HG03521 (cell line): ENCODE measurements at regions not wholly inside any gene's neighbourhood (a gene's known extent, or its start where the extent isn't known, plus 50 kb on each side); places are given as distances from the start of the nearest gene placed in this dataset.
"Not testable (repeated sequence)": the region's sequence is repeated elsewhere in the genome, so short reads cannot be mapped to it uniquely, and the experiment has no call there.

ENCODE experiments used
- ATAC-seq: cut with Tn5 transposase; IDR thresholded peaks from one replicate; pipeline ENCODE4 v1.9.1; 2021; ENCODE audit warnings: mild to moderate bottlenecking, moderate library complexity; ENCODE audit not compliant: unreplicated experiment

DNA sequence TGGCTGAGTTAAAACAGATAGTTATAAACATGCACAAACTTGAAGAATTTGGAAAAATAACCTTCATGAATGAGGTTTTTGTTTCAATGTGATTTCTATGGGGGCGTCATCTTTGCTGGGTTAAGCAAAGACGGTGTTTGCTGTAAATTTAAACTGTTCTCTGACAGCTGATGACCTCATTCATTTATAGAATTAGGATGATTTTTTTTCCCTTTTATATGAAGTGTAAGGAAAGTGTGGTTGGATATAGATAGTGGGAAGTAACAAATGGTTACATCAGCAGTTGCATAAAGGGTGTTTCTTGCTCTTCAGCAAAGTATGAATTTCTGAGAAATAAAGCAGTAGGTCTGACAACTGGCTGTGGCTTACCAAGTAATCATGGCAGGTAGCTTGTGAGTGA, 137.2 kb upstream of the CENPW start:
- no peak for ATAC-seq

DNA sequence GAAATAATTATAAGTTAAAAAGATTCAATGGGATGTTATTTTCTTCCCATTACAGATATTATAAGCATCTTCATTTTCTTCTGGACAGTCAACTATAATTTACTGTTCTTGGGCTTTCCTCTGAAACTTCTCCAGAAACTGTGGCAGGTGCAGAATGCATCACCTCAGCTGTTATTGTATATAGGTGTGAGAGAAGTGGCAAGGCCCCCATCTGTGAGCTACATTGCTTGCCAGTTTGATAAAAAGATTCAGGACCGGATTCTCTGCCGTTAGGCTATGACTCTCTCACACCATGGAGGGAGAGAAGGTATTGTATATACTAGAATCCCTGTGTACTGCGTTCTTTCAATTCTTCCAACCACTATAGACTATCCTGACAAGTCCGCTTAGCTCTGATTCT, 135.8 kb upstream of the CENPW start:
- no peak for ATAC-seq

DNA sequence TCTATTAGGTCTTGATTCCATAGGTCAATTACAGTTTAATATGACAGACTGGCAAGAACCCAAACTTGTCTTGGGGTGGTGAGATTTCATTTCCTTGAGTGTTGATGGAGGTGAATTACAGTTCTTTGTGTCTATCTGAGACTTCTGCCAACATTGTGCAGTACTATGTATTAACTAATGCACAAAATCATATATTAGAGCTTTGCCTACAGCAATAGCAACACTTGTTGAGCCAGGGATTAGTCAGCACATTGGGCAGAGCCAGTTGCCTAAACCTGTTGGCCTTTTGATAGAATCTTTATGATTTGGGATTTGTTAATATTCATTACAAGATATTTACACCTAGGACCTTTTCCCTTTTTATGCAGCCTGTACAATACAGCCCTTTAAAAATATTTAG, 135.3 kb upstream of the CENPW start:
- no peak for ATAC-seq

DNA sequence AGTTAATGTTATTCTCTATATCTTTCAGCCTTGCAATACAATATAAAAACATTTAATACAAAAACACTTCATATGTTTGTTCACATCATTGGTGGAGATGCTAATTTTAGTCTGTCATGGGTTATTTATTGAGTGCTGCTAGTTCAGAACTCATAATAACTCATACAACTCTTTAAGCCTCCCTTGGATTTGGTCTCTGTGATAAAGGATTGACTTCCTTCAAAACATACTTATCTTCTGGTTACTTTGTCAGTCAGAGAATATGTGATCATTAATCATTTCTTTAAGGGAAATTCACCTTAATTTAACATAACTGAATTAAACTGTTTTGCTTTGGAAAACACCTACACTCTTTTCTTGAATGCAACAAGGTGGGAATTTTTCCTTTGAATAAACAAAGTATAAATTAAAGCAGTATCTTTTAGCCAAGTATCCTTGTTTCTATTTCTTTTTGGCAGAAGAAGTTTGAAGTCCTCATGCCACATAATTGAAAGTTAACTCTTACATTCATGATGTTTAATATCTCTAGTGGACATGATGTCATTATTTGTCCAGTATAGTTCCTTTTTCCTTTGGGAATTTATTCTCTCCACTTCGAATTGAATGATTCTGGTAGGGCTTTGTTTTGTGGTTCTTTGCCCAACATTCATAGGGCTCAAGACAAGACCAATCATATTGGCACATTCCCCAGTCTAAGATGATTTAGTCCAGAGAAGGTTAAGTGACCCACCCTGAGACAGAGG, 133.2 kb upstream of the CENPW start:
- ATAC-seq = no peak

DNA sequence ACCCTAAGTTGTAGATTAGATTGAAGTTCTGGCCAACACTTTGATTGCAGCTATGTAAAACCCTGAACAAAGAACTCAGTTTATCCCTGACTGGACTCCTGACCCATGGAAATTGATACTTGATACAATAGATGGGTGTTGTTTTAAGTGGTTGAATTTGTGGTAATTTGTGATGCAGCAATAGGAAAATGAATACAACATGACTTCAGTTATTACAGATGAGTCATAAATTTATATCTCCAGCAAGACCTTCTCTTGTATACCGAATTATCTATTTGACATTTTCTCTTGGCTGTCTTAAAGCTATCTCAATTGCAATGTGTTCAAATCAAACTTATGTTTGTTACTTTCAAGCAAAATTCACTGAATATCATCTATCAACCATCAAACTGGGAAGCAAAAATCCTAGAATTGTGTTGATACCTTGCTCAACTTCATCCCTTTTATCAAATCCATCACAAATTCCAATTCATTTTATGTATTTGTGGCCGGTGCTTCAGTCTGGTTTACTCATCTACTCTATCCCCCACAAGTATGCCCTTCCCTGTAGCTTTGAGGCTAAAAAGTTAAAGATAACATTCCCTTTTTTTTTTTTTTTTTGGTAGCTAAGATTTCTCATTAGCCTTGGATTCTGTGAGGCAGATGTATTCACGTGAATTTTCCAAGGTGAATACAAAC, 129.4 kb upstream of the CENPW start:
- no peak for ATAC-seq

DNA sequence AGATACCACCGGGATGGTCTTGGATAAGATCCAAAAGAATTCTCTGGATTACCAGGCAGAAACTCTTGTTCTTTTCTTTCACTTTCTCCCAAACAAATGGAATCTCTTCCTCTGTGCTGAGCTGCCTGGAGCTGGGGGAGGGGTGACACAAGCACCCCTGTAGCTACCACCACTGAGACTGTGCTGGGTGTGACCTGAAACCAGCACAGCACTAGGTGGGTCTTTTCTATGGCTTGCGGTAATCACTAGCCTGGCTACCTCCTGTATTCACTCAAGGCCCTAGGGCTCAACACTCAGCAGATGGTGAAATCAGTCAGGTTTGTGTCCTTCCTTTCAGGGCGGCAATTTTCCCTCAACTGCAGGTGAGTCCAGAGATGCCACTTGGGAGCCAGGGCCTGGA, 122.4 kb upstream of the CENPW start:
- ATAC-seq = no peak

DNA sequence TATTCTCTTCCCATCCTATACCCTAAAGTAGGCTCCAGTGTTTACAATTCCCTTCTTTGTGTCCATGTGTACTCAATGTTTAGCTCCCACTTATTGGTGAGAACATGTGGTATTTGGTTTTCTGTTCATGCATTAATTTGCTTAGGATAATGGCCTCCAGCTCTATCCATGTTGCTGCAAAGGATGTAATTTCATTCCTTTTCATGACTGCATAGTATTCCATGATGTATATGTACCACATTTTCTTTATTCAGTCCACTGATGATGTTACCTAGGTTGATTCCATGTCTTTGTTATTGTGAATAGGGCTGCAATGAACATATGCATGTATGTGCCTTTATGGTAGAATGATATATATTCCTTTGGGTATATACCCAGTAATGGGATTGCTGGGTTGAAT, 119.0 kb upstream of the CENPW start:
- not testable (repeated sequence) for ATAC-seq

DNA sequence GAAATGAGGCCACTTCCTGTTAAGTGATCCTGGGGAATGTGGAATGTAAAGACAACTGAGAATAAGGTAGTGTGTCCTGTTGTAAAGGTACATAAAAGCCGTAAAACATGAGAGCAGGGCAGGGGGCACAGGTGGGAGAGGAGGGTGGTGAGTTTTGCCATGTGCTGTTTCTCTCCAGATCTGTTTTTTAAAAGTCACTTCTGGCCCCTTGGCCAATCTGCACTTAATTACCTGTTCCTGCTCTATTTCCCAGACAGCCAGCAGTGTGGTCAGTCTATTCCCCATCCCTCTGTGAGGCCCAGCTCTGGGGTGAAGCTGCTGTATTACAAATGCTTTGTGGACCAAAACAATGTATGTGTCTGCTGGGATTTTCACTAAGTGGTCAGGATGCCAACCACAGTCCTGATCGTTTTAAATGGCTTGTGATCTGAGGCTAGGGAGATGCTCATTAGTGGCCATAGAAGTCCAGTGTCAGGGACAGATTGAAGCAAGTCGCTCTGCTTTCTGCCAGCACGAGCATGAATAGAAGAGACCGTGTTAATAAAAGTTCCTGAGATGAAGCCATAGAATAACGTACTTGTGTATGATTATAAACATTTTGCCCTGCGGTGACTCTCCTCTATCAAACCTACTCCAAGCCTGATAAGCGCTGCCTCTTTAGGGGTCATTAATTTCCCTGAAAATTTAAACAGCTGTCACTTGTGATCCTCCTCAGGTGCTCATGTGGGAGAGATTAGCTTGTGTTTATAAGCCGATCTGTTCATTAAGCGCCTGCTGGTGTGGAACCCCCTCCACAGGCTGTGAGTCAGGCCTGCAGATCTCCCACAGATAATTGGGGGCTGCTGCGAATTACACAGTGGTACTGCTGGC, 111.8 kb upstream of the CENPW start:
- ATAC-seq = no peak

DNA sequence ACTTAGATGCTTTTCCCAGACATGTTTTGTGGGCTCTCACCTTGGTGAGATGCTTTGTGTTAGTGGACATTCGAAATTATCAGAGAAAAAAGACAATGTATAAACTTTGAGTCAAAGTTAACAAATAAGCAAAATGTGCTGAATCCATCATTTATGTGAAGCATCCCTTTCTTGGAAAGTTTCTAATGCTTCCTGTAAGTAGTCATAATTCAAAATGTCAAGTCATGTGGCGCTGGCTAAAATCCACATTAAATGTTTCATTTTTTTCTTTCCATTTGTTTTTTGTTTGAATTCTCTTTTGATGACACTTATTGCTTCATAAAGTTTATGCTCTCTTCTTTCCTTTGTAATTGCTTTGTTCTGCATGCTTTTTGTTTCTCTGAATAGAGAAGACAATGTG, 107.2 kb upstream of the CENPW start:
- no peak for ATAC-seq

DNA sequence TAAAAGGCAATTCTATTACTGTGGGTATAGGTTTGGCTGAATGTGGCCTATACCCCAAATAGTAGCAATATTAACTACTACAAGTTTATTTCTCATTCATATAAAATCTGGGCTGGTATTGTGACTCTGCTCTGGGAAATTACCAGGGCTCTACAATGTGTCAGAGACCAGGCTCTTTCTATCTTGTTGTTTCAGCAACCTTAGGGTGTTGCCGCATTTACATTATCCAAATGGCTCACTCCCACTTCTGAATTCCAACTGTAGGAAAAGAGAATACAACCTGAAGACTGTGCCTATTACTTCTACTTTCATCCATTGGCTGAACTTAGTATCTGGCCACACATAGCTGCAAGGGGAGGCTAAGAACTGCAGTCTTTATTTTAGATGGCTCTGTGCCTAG, 106.7 kb upstream of the CENPW start:
- no peak for ATAC-seq

DNA sequence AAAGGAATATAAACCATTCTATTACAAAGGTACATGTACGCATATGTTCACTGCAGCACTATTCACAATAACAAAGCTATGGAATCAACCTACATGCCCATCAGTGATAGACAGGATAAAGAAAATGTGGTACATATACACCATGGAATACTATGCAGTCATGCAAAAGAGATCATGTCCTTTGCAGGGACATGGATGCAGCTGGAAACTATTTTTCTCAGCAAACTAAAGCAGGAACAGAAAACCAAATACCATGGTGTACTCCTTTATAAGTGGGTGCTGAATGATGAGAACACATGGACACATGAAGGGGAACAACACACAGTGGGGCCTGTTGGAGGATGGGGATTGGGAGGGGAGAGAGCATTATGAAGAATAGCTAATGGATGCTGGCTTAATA, 104.6 kb upstream of the CENPW start:
- no peak for ATAC-seq

DNA sequence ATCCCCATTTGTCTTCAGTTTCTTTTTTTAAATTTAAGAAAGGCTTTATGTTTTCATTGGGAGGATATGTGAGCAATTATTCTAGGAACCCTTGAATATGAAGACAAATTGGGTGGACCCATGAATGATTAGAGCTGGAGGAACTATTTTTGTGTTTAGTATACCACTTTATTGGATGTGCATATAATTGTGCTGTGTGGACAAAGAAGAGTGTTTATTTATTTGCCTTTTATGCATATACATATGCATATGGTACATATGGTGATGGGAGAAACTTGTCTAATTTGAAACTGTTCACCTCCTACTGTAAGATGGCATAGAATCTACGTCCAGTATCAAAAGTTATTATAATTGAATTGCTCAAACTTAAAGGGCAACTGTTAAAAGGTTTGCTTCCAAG, 94.8 kb upstream of the CENPW start:
- no peak for ATAC-seq

DNA sequence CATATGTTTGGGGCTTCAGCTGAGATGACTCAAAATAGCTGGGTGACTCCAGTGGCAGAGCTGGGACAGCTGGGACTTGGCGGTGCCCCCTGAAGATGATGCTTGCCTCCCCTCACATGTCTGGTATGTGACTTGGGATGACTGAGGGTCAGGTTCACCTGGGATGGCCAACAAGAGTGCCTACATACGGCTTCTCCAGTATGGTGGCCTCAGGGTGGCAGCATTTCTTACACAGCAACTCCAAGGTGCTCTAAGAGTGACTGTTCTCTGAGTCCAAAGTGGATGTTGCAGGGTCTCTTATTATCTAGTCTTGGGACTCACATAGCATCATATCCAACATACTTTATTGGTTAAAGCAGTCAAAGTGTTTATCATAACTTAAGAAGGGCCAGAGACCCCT, 87.8 kb upstream of the CENPW start:
- no peak for ATAC-seq

DNA sequence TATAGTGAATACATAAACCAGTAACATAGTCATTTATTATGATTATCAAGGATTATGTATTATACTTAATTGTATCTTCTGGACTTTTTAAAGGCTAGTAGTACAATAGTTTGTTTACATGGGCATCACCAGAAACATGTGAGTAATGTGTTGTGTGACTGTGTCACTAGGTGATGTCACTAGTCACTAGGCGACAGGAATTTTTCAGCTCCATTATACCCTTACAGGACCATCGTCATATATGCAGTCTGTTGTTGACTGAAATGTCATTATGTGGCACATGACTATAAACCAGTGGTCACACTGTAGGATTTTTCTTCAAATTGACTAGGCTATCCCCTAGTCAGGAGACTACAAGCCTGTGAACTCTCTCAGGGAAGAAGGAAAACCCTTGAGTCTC, 86.5 kb upstream of the CENPW start:
- ATAC-seq = no peak

DNA sequence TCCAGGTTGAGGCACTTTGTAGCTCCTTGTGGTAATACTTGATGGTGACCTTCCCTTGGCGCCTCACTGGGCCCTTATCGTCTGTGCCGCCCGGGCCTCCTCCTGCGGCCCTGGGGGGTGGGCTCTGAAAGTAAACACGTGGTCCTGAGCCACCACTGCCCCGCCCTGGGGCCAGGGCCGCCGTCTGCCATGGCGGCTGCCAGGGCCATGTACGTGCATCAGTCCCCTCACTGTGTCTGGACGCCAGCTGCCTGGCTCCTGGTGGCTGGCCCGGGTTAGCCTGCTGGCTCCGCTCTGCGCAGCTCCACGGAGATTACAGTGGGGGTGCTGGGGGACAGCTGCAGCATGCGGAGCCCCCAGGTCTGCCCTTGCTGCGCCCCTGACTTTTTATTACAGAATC, 81.8 kb upstream of the CENPW start:
- no peak for ATAC-seq

DNA sequence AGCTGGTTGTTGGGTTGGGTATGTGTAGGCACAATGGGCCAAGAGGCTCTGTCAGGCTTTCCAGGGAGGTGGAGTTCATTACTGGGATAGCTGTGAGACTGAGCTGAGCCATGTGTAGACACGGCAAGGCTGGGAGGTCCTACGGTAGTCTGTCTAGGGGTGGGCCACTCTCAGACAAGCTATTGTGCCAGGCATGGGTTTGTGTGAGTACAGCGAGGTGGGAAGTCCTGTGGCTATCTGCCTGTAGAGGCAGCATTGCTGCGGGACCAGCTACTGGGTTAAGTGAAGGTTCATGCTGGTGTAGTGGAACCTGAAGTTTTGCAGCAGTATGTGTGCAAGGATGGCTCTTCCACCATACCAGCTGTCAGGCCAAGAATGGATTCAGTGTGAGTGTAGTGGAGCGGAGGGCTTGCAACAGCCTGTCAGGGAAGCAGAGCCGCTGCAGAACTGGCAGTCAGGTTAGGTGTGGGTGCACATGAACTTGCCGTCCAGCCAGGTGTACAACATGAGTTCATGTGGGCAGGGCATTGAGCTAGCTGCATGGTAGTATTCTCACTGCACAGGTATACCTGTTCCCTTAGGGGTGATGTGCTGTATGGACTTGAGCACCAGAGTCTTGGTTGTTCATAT, 78.0 kb upstream of the CENPW start:
- no peak for ATAC-seq

DNA sequence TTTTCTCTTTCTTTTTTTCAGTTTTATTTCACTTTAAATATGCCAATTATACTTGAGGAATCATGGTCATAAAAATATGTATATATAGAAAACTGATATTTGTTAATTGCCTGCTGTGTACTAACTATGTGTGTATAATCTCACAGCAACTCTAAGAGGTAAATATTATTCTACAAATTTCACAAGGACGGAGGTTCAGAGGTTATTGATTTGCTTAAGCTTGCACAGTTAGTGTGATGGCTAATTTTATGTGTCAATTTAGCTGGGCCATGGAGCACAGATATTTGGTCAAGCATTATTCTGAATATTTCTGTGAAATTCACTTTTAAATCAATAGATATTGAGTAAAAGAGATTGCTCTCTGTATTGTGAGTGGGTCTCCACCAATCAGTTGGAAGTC, 75.7 kb upstream of the CENPW start:
- ATAC-seq = no peak

DNA sequence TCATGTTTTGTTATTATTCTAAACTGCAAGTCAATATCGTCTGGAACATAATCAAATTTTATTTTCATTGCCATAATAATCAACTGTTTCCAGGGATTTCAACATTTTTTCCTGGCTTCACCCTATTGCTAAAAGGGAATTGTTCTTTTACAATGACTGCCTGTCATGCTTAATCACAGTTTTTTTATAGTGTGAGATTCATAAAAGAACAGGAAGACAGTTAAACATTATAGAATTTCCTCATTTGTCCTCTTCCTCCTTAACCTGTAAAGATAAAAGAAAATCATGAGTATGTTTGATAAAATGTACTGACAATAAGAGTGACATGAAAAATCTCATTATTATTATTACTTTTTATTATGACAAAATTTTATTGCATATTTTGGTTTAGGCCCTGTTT, 73.3 kb upstream of the CENPW start:
- ATAC-seq = no peak

DNA sequence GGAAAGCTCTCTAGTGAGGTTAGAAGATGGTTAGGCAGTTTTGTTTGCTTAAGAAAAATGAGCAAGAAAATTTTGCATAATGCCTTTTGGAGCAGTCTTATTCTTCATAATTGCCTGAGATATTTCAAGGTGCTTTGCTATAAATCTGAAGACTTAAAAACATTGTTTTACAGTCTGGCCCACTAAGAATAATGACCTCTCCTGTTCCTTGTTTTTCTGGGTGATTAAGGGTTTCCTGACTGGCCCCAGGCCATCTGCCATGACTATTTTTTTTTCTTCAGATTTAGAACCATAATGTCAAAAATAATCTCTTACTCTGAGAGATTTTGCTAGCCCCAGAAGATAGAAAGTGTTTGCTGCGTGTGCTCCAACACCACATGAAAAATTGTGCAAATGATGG, 72.3 kb upstream of the CENPW start:
- ATAC-seq = no peak

DNA sequence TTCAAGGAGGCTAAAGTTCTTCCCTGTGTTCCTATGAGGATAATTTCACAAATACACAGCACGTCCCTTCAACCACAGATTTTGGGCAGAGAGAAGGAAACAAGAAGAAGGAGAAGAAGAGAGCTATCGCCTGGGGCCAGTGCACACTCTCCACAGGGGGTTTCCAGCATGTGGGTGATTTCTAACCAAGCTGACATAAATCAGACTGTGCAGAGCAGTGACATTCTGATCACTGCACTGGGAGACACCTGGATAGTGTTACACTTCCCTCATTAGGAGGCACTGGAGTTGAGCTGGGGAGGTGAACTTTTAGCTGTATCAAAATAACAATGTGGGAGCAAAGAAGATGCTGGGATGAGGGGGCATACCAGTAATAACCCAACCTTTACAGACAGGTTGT, 71.8 kb upstream of the CENPW start:
- no peak for ATAC-seq

DNA sequence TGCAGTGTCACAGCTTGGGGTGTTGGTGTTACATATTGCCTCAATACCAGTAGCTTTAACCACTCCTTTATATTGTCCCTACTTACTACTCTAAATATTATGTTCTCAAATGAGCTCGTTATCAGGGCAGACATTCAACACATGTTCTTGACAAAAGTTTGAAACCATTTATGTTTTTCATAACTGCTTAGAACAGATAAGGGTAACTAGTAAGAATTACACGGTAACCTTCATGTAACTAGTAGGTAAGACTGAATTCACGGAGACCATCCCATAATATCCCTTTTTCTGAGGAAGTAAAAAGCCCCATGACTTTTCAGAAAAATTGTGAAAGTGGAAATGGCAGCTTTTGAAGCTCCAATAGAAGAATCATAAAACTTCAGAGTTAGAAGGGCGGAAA, 59.6 kb upstream of the CENPW start:
- ATAC-seq = no peak
